GM23248 (cell line): ENCODE measurements at regions not wholly inside any gene's neighbourhood (a gene's known extent, or its start where the extent isn't known, plus 50 kb on each side); places are given as distances from the start of the nearest gene placed in this dataset.

Experiments
- DNase-seq: peaks from one replicate; pipeline ENCODE4 v3.0.0-alpha.2; 2015
- H2AFZ ChIP-seq: fragments of 200-600 bp; sonication (generic); 2 replicates; pipeline ENCODE4 v1.6.1; 2016; ENCODE audit warnings: antibody characterized with exemption
- H3F3A ChIP-seq: fragments of 200-600 bp; sonication (generic); 2 replicates; pipeline ENCODE4 v1.6.1; 2016; ENCODE audit warnings: mild to moderate bottlenecking, antibody characterized with exemption, mixed run types; ENCODE audit not compliant: insufficient read depth
- H3K27ac ChIP-seq: fragments of 200-600 bp; sonication (generic); 2 replicates; pipeline ENCODE4 v1.5.1; 2016; ENCODE audit warnings: mild to moderate bottlenecking
- H3K27me3 ChIP-seq: fragments of 200-600 bp; sonication (generic); replicated peaks from 2 replicates; pipeline ENCODE4 v1.6.1; 2016; ENCODE audit warnings: mild to moderate bottlenecking; ENCODE audit not compliant: insufficient read depth
- H3K36me3 ChIP-seq: fragments of 200-600 bp; sonication (generic); 2 replicates; pipeline ENCODE4 v1.6.1; 2016; ENCODE audit warnings: low read depth, mild to moderate bottlenecking
- H3K4me1 ChIP-seq: fragments of 200-600 bp; sonication (generic); 2 replicates; pipeline ENCODE4 v1.6.1; 2016; ENCODE audit warnings: mild to moderate bottlenecking; ENCODE audit not compliant: insufficient read depth
- H3K4me2 ChIP-seq: fragments of 200-600 bp; sonication (generic); one replicate; pipeline ENCODE4 v1.6.1; 2016; ENCODE audit warnings: mild to moderate bottlenecking; ENCODE audit not compliant: unreplicated experiment
- H3K4me3 ChIP-seq: fragments of 200-600 bp; sonication (generic); 2 replicates; pipeline ENCODE4 v1.5.1; 2016; ENCODE audit warnings: mild to moderate bottlenecking
- H3K79me2 ChIP-seq: fragments of 200-600 bp; sonication (generic); 2 replicates; pipeline ENCODE4 v1.6.1; 2016; ENCODE audit warnings: mild to moderate bottlenecking; ENCODE audit not compliant: insufficient read depth
- H3K9ac ChIP-seq: fragments of 200-600 bp; sonication (generic); 2 replicates; pipeline ENCODE4 v1.6.1; 2016; ENCODE audit warnings: mild to moderate bottlenecking
- H3K9me2 ChIP-seq: fragments of 200-600 bp; sonication (generic); 2 replicates; pipeline ENCODE4 v1.6.1; 2016; ENCODE audit warnings: mixed run types, mild to moderate bottlenecking, moderate library complexity; ENCODE audit not compliant: insufficient read depth
- H3K9me3 ChIP-seq: fragments of 200-600 bp; sonication (generic); one replicate; pipeline ENCODE4 v1.6.1; 2017; ENCODE audit warnings: low read depth
- H4K20me1 ChIP-seq: fragments of 200-600 bp; sonication (generic); 2 replicates; pipeline ENCODE4 v1.6.0; 2016; ENCODE audit not compliant: insufficient read depth
- EZH2 ChIP-seq: fragments of 200-600 bp; sonication (generic); IDR thresholded peaks from 2 replicates; pipeline ENCODE4 v1.6.1; 2018; ENCODE audit warnings: antibody characterized with exemption, mild to moderate bottlenecking; ENCODE audit not compliant: insufficient read depth, poor library complexity, severe bottlenecking
- EZH2phosphoT487 ChIP-seq: fragments of 200-600 bp; sonication (generic); IDR thresholded peaks from 2 replicates; pipeline ENCODE4 v1.6.1; 2018; ENCODE audit warnings: antibody characterized with exemption, moderate library complexity, mild to moderate bottlenecking, low read depth; ENCODE audit not compliant: insufficient read depth
- WGBS, 2 experiments: methylation state at CpG; one replicate each; pipeline ENCODE4 v1.1.6; 2015 to 2017; ENCODE audit warnings: low lambda C conversion rate in 2 of 2, low coverage in 1 of 2; ENCODE audit errors: missing lambda C conversion rate in 2 of 2; 5-methylcytosine and 5-hydroxymethylcytosine counted together
- in situ Hi-C: fragments of 300-500 bp; cut with MboI; formaldehyde crosslinking; loops from 2 replicates; pipeline ENCODE4 v1.15.0; 2020

DNA sequence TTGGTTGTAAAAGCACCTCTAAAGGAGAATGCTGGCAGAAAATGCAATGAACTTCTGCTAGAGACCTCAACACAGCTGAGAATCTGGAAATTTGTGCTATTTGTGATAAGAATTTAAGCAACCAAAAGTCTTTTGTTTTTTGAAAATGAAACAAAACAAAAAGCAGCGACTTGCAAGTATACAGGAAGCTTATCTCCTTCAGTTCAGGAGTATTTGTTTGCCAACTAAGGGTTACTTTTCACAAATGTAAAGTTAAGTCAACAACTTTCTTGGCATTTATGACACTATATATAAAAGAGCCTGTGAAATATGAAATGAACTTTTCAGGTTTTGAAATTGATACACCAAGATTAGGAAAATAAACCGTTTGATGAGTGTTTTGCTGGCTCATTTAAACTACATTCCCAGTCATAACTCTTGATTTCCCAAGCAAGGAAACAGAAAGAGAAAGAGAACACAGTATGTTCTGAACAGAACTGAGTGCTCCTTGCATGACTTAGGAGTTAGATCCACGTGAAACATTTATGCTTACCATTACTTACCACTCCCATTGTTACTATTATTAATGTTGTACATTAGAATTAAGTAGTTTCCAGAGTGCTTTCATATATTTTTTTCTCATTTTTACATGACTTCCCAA, 92.3 kb upstream of the COL8A1 start:
- no peaks in the 10 kb centered on the region for H3K9me3 ChIP-seq
- no peaks in the 10 kb centered on the region for H3K79me2 ChIP-seq
- H3K4me1 ChIP-seq = peaks cover 32% of the 10 kb centered on the region
- in situ Hi-C loops = no loop called here
- H3K36me3 ChIP-seq = no peaks in the 10 kb centered on the region
- no peak for DNase-seq
- H3K27ac ChIP-seq = no peak overlapping the region
- WGBS, 2 experiments = 63 to 64% methylated on average over 3 of the region's 3 CpGs
- TF ChIP-seq EZH2phosphoT487 (no peak), EZH2 (no peak)
- H3K9ac ChIP-seq = no peak overlapping the region
- H3K27me3 ChIP-seq = no peaks in the 10 kb centered on the region
- no peak overlapping the region for H3K4me2 ChIP-seq
- H2AFZ ChIP-seq = no peak overlapping the region
- H3K4me3 ChIP-seq = no peak overlapping the region
- no peaks in the 10 kb centered on the region for H4K20me1 ChIP-seq
- H3K9me2 ChIP-seq = no peaks in the 10 kb centered on the region; the same call in 1 of the 2 replicates
- H3F3A ChIP-seq = peaks cover 21% of the 10 kb centered on the region

DNA sequence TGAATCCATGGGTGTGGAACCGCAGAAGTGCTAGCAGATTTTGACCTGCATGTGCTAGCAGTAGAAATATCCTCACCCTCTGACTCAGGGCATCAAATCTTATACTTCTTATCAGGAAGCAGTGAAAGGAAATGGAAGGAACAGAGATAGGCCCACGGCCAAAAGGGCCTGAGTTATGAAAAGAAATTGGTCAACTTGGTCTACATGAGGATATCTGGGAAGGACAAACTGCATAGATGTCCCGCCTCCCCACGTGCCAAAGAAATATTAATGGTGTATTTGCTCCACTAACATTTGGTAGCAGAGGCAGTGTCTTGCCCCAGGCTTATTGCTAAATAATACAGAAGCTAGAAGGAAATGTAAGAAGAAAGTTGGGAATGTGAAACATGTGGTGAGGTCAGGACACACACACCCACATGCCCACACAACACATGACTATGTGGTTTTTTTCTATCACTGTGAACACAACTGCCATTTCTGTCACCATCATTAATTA, 93.6 kb upstream of the COL8A1 start:
- peak; percentile 58 for DNase-seq
- in situ Hi-C loops = no loop called here
- Histone ChIP-seq H3K4me1 (peaks cover 25% of the 10 kb centered on the region), H3F3A (peaks cover 15% of the 10 kb centered on the region), H3K9ac (no peak overlapping the region), H3K36me3 (no peaks in the 10 kb centered on the region), H3K9me2 (no peaks in the 10 kb centered on the region; the same call in 1 of the 2 replicates), H3K4me3 (no peak overlapping the region), H4K20me1 (no peaks in the 10 kb centered on the region), H3K79me2 (no peaks in the 10 kb centered on the region), H3K9me3 (no peaks in the 10 kb centered on the region), H2AFZ (no peak overlapping the region), H3K4me2 (peak overlapping the region; percentile 39), H3K27me3 (no peaks in the 10 kb centered on the region), H3K27ac (no peak overlapping the region)
- TF ChIP-seq EZH2phosphoT487 = peak; percentile 78; the same call in 1 of the 2 replicates
- no peak for TF ChIP-seq EZH2
- 78 to 86% methylated on average over 4 of the region's 4 CpGs for WGBS, 2 experiments

DNA sequence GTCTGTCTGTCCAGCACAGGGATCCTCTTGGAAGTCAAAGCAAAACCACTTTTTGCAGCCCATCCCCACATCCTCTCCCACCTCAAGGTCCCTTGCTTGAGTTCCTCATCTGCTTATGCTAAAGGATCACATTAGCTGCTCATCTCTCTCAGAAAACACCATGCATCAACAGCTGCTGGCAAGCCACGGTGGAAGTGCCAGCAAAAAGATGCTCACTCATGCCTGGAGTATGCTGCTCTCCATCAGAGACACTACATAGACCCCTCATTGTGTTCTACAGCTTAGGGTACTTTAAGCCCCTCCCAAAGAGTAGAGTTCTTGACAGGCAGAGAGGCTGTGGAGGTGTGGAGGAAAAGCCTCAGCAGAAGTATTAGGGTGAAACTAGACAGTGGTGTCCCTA, 94.6 kb upstream of the COL8A1 start:
- Histone ChIP-seq H3K4me2 (no peak overlapping the region), H3K9me2 (no peaks in the 10 kb centered on the region), H3K4me3 (no peak overlapping the region), H3K9ac (no peak overlapping the region), H3K4me1 (peaks cover 24% of the 10 kb centered on the region), H2AFZ (no peak overlapping the region), H3F3A (peaks cover 15% of the 10 kb centered on the region), H3K27ac (no peak overlapping the region), H3K79me2 (no peaks in the 10 kb centered on the region), H4K20me1 (no peaks in the 10 kb centered on the region), H3K27me3 (no peaks in the 10 kb centered on the region), H3K36me3 (no peaks in the 10 kb centered on the region), H3K9me3 (no peaks in the 10 kb centered on the region)
- DNase-seq = no peak
- TF ChIP-seq EZH2 = no peak
- no peak for TF ChIP-seq EZH2phosphoT487
- in situ Hi-C loops = no loop called here
- 0% methylated on average over 1 of the region's 1 CpG for WGBS, 2 experiments

DNA sequence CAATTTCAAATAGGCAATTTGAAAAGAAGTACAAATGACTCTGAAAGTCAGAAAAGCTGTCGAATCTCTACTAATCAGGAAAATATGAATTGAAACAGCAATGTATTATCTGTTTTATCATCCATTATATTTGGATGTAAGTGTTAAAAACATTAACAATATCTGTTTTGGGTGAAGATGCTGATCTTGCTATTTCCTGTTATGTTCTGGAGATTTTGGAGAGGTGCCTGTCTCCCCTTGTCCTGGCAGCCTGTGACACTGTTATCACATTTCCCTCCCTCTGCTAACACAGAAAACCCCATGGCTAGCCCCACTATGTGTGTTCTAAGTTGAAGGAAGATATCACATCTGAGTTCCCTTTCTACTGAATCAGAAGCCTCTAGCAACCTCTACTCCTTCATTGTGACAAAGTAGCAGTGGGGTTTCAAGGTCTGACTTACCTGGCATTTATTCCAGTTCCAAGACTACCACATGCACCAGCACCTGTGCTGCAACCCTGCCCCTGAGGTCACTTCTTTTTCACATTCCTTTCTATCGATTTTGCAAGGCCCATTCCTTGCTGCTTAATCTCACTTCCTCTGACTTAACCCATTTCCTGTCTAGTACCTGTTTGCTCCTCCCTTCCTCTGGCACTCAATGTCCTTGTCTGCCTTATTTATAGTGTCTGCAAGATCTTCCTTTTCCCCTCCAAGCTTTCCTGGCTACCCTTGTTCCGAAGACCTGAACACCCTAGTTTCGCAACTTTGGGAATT, 95.5 kb upstream of the COL8A1 start:
- Histone ChIP-seq H3K79me2 (no peaks in the 10 kb centered on the region), H2AFZ (no peak overlapping the region), H3K27me3 (no peaks in the 10 kb centered on the region), H3K36me3 (no peaks in the 10 kb centered on the region), H4K20me1 (no peaks in the 10 kb centered on the region), H3K9ac (no peak overlapping the region), H3F3A (peaks cover 15% of the 10 kb centered on the region), H3K4me2 (no peak overlapping the region), H3K4me1 (peaks cover 24% of the 10 kb centered on the region), H3K27ac (no peak overlapping the region), H3K9me3 (no peaks in the 10 kb centered on the region), H3K9me2 (no peaks in the 10 kb centered on the region), H3K4me3 (no peak overlapping the region)
- no peak for TF ChIP-seq EZH2phosphoT487
- TF ChIP-seq EZH2 = no peak
- no peak for DNase-seq
- 64 to 68% methylated on average over 4 of the region's 4 CpGs for WGBS, 2 experiments
- in situ Hi-C loops = no loop called here
